DOHH2 (cell line): ENCODE measurements at regions not wholly inside any gene's neighbourhood (a gene's known extent, or its start where the extent isn't known, plus 50 kb on each side); places are given as distances from the start of the nearest gene placed in this dataset.

Experiments
- EZH2phosphoT487 ChIP-seq: fragments of 200-600 bp; sonication (generic); IDR thresholded peaks from 2 replicates; pipeline ENCODE4 v1.6.1; 2017; ENCODE audit warnings: borderline replicate concordance, mild to moderate bottlenecking, antibody characterized with exemption, low read length, moderate library complexity, mixed read lengths
- TF ChIP-seq, protein P1 (sequence below): fragments of 200-600 bp; sonication (generic); IDR thresholded peaks from one replicate; pipeline ENCODE4 v1.5.1; 2014; ENCODE audit warnings: antibody characterized with exemption, mild to moderate bottlenecking, low read depth, low read length; ENCODE audit not compliant: poor library complexity, severe bottlenecking

DNA sequence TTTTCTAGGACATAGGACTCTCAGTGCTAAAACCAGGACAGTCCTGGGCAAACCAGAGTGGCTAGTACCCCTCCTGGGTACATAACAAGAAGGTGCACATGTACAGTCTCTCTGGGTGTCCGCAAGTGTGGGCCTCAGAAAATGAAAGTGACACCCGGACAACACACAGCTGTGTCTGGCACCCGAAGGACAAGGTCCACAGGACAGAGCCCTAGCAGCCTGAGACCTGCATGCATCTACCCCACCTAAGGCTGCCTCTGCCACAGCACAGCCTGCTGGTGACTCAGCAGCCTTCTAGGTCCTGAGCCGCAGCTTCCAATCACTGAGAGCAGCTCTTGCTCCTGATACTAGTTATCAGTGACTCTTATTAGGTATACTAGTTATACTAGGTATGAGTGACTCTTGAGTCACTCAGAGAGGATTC, 784.1 kb upstream of the TBX3 start:
- TF ChIP-seq, protein P1, sequence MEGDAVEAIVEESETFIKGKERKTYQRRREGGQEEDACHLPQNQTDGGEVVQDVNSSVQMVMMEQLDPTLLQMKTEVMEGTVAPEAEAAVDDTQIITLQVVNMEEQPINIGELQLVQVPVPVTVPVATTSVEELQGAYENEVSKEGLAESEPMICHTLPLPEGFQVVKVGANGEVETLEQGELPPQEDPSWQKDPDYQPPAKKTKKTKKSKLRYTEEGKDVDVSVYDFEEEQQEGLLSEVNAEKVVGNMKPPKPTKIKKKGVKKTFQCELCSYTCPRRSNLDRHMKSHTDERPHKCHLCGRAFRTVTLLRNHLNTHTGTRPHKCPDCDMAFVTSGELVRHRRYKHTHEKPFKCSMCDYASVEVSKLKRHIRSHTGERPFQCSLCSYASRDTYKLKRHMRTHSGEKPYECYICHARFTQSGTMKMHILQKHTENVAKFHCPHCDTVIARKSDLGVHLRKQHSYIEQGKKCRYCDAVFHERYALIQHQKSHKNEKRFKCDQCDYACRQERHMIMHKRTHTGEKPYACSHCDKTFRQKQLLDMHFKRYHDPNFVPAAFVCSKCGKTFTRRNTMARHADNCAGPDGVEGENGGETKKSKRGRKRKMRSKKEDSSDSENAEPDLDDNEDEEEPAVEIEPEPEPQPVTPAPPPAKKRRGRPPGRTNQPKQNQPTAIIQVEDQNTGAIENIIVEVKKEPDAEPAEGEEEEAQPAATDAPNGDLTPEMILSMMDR, result no peak
- TF ChIP-seq EZH2phosphoT487, result no peak
